Endothelial cell of umbilical vein (primary cell): ENCODE measurements at regions not wholly inside any gene's neighbourhood (a gene's known extent, or its start where the extent isn't known, plus 50 kb on each side); places are given as distances from the start of the nearest gene placed in this dataset.

Experiments used
- BruUV-seq: library from RNA; stranded (reverse); fragments of 400-500 nt; replicated peaks from 2 replicates; lab custom pipeline; 2021; lab: Mats Ljungman, UMichigan
- CTCF ChIA-PET: fragments of 300-600, 350-600 bp; sonication (Branson Sonifier 250); formaldehyde crosslinking; loops from one replicate; lab custom pipeline; 2021; ENCODE audit warnings: antibody characterized with exemption, inconsistent platforms; lab: Charles Lee
- POLR2A ChIA-PET: fragments of 300-600, 350-600 bp; sonication (Branson Sonifier 250); formaldehyde crosslinking; loops from one replicate; lab custom pipeline; 2021; ENCODE audit warnings: antibody characterized with exemption, inconsistent platforms; lab: Charles Lee
- DNase-seq: peaks from one replicate; pipeline ENCODE4 v3.0.0-alpha.2; 2011; ENCODE audit warnings: low read depth, low spot score
- FAIRE-seq: peaks from 2 replicates; lab custom pipeline; 2011; peaks lifted over from hg19 to GRCh38; lab: Jason Lieb, UNC
- H2AFZ ChIP-seq: 2 replicates; pipeline ENCODE4 v1.6.0; 2012; ENCODE audit warnings: low read depth, low read length, control low read depth, inconsistent platforms
- H3K27ac ChIP-seq: 2 replicates; pipeline ENCODE4 v1.5.1; 2011; ENCODE audit warnings: low read depth, mild to moderate bottlenecking, control low read depth, low read length, moderate library complexity; ENCODE audit not compliant: insufficient read depth
- H3K27me3 ChIP-seq, 2 experiments: 2 replicates each; pipeline versions ENCODE4 v1.6.0 to v1.6.1; 2011; ENCODE audit warnings: low read length in 2 of 2, mixed read lengths in 1 of 2; ENCODE audit not compliant: control insufficient read depth in 2 of 2, insufficient read depth in 2 of 2
- H3K36me3 ChIP-seq, 2 experiments: 2 replicates in 1 of 2; 3 replicates in 1 of 2; pipeline ENCODE4 v1.5.1; 2011; ENCODE audit warnings: low read length in 2 of 2, mild to moderate bottlenecking in 1 of 2, moderate library complexity in 1 of 2; ENCODE audit not compliant: control insufficient read depth in 2 of 2, insufficient read depth in 2 of 2; ENCODE audit errors: extremely low read depth in 1 of 2
- H3K4me1 ChIP-seq: 3 replicates; pipeline ENCODE4 v1.5.1; 2011; ENCODE audit warnings: mild to moderate bottlenecking, low read length; ENCODE audit not compliant: control insufficient read depth, insufficient read depth; ENCODE audit errors: extremely low read depth
- H3K4me2 ChIP-seq: 2 replicates; pipeline ENCODE4 v1.6.1; 2011; ENCODE audit warnings: low read length, control low read depth, mixed read lengths; ENCODE audit not compliant: insufficient read depth
- H3K4me3 ChIP-seq, 3 experiments: fragments of 200-600 bp in 1 of 3; sonication (generic), shearing (Covaris generic) in 1 of 3; replicated peaks in 1 of 3; 2 replicates each; pipeline ENCODE4 v1.5.1; 2011 to 2016; ENCODE audit warnings: control low read depth in 3 of 3, low read length in 3 of 3, mild to moderate bottlenecking in 2 of 3, inconsistent platforms in 1 of 3, low read depth in 1 of 3, moderate library complexity in 1 of 3; ENCODE audit not compliant: insufficient read depth in 1 of 3
- H3K79me2 ChIP-seq: 2 replicates; pipeline ENCODE4 v1.6.0; 2012; ENCODE audit warnings: low read length, inconsistent platforms; ENCODE audit not compliant: control insufficient read depth, insufficient read depth
- H3K9ac ChIP-seq: replicated peaks from 2 replicates; pipeline ENCODE3; 2011; ENCODE audit warnings: low read length, control low read depth; ENCODE audit not compliant: insufficient read depth; ENCODE audit errors: extremely low read depth
- H3K9me1 ChIP-seq: replicated peaks from 3 replicates; pipeline ENCODE4 v1.6.0; 2011; ENCODE audit warnings: mild to moderate bottlenecking, low read length; ENCODE audit not compliant: control insufficient read depth, insufficient read depth; ENCODE audit errors: extremely low read depth
- H3K9me3 ChIP-seq: replicated peaks from 2 replicates; pipeline ENCODE4 v1.5.1; 2012; ENCODE audit warnings: low read length, inconsistent platforms; ENCODE audit not compliant: control insufficient read depth, insufficient read depth
- H4K20me1 ChIP-seq: replicated peaks from 2 replicates; pipeline ENCODE3; 2011; ENCODE audit warnings: mild to moderate bottlenecking, low read length; ENCODE audit not compliant: control insufficient read depth, insufficient read depth; ENCODE audit errors: extremely low read depth
- CTCF ChIP-seq, 2 donors: IDR thresholded peaks; 1 replicate in 1 of 2; 2 replicates in 1 of 2; pipeline ENCODE4 v1.5.1; 2011; ENCODE audit warnings: low read length in 2 of 2, mild to moderate bottlenecking in 2 of 2, moderate library complexity in 2 of 2, control low read depth in 1 of 2, inconsistent platforms in 1 of 2, low read depth in 1 of 2; ENCODE audit not compliant: insufficient read depth in 1 of 2; ENCODE audit errors: extremely low read depth in 1 of 2
- EZH2 ChIP-seq: IDR thresholded peaks from 2 replicates; pipeline ENCODE4 v1.6.1; 2012; ENCODE audit warnings: borderline replicate concordance, low read depth, mild to moderate bottlenecking, moderate library complexity, low read length, inconsistent platforms; ENCODE audit not compliant: severe bottlenecking
- FOS ChIP-seq: IDR thresholded peaks from 2 replicates; pipeline ENCODE4 v1.6.1; 2011; ENCODE audit warnings: mild to moderate bottlenecking, low read length, moderate library complexity, borderline replicate concordance; ENCODE audit not compliant: insufficient read depth
- GATA2 ChIP-seq: IDR thresholded peaks from 2 replicates; pipeline ENCODE4 v1.7.0; 2011; ENCODE audit warnings: low read depth, mild to moderate bottlenecking, moderate library complexity, mixed read lengths, low read length; ENCODE audit not compliant: insufficient read length, insufficient read depth
- JUN ChIP-seq: IDR thresholded peaks from 2 replicates; pipeline ENCODE4 v1.6.1; 2011; ENCODE audit warnings: borderline replicate concordance, low read depth; ENCODE audit not compliant: insufficient read length, insufficient read depth
- MYC ChIP-seq: IDR thresholded peaks from one replicate; pipeline ENCODE4 v1.6.1; 2011; ENCODE audit warnings: mild to moderate bottlenecking, low read depth, low read length
- POLR2A ChIP-seq: IDR thresholded peaks from 2 replicates; pipeline ENCODE4 v1.6.1; 2012; ENCODE audit warnings: low read depth, mild to moderate bottlenecking, control low read depth, low read length
- POLR2AphosphoS5 ChIP-seq: IDR thresholded peaks from 2 replicates; pipeline ENCODE4 v1.6.1; 2012; ENCODE audit warnings: low read depth, mild to moderate bottlenecking, control low read depth, low read length, moderate library complexity; ENCODE audit not compliant: insufficient read depth
- dilution Hi-C: fragments of 300-500 bp; cut with MboI; formaldehyde crosslinking; loops from one replicate; pipeline ENCODE4 v1.15.0; 2019; ENCODE audit warnings: low sequenced_read_pairs; ENCODE audit not compliant: extremely low pct_ligation_motif_present
- intact Hi-C: fragments of 100-400 bp; cut with micrococcal nuclease; formaldehyde crosslinking; loops from one replicate; pipeline ENCODE4 v1.10.0; 2022
- TF ChIP-seq, protein P1 (sequence below): IDR thresholded peaks from 2 replicates; pipeline ENCODE4 v1.6.1; 2011; ENCODE audit not compliant: insufficient read depth, insufficient read length

DNA sequence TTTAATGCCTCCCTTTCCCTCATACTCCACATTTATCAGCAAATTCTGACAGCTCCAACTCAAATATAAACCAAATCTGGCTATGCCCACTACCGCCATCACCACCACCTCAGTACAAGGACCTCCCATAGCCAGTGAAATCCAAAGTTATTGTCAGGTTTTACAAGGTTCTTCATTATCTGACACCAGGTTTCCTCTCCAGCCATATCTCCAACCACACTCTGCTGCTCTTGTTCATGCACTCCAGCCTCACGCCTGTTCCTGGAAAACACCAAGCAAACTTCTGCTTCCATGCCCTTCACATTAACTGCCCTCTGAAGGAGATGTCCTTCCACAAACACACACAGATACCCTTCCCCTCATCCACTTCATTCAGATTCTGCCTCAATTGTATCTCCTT is 102.2 kb upstream of the MIR17HG start:
- Histone ChIP-seq H3K4me1 (no peaks in the 10 kb centered on the region), H3K9ac (no peak overlapping the region), H3K4me3 (no peak overlapping the region), H2AFZ (no peak overlapping the region), H3K36me3 (no peaks in the 10 kb centered on the region), H3K9me1 (no peaks in the 10 kb centered on the region), H3K79me2 (no peaks in the 10 kb centered on the region), H3K27ac (no peak overlapping the region), H3K27me3 (peaks cover 0 to 2% of the 10 kb centered on the region in 2 experiments), H3K9me3 (no peaks in the 10 kb centered on the region), H4K20me1 (no peaks in the 10 kb centered on the region), H3K4me2 (no peak overlapping the region)
- dilution Hi-C loops (no loop called here), intact Hi-C loops (no loop called here)
- no peak for DNase-seq
- ChIA-PET POLR2A (no interaction called here), CTCF (interaction anchor here (0.8 to 4.2 kb wide), 3 partner anchors 25 to 167 kb away, joined by 3 to 46 read pairs (median 4); no protein-coding TSS in a partner anchor)
- no peak for TF ChIP-seq GATA2
- no peak for TF ChIP-seq JUN
- TF ChIP-seq, protein P1, sequence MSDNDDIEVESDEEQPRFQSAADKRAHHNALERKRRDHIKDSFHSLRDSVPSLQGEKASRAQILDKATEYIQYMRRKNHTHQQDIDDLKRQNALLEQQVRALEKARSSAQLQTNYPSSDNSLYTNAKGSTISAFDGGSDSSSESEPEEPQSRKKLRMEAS: no peak
- no peak for TF ChIP-seq POLR2AphosphoS5
- no peak for TF ChIP-seq FOS
- no peak for TF ChIP-seq POLR2A
- TF ChIP-seq EZH2: no peak
- no peak for TF ChIP-seq CTCF (IDR thresholded peaks at IDR 0.05; ENCODE audit: extremely low read depth in 1 of 2, insufficient read depth in 1 of 2, low read depth in 1 of 2, low read length in 2 of 2)
- TF ChIP-seq MYC: no peak
- FAIRE-seq: no peak
- BruUV-seq: no TSS peak
